HCT116 (cell line): ENCODE measurements at regions not wholly inside any gene's neighbourhood (a gene's known extent, or its start where the extent isn't known, plus 50 kb on each side); places are given as distances from the start of the nearest gene placed in this dataset.

Experiments used
- ZNF274 ChIP-seq: fragments of 200-500 bp; sonication (Bioruptor generic); IDR thresholded peaks from 2 replicates; pipeline ENCODE4 v1.6.1; 2014; ENCODE audit warnings: mild to moderate bottlenecking, low read depth, low read length, inconsistent platforms
- TF ChIP-seq, protein P1 (sequence below), 3 experiments: fragments of 200-600 bp in 1 of 3; sonication (generic) in 1 of 3; IDR thresholded peaks in 2 of 3; conservative IDR thresholded peaks in 1 of 3; 2 replicates each; pipeline ENCODE4 v1.5.1; 2012 to 2017; ENCODE audit warnings: low read depth in 2 of 3, low read length in 2 of 3, antibody characterized with exemption in 1 of 3, borderline replicate concordance in 1 of 3, control low read depth in 1 of 3, mild to moderate bottlenecking in 1 of 3, mixed read lengths in 1 of 3, mixed run types in 1 of 3, moderate library complexity in 1 of 3; ENCODE audit not compliant: insufficient read depth in 1 of 3

DNA sequence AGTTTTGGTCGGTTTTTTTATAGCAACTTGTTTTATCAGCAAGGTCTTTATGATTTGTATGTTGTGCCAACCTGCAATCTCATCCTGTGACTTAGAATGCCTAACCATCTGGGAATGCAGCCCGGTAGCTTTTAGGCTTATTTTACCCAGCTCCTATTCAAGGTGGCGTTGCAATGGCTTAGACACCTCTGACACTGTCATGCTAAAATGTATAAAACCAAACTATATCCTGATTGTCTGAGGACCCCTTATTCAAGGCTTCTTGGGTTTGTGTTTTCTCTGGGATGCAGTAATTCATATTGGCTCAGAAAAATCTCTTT is 209.0 kb upstream of the ALCAM start:
- TF ChIP-seq, protein P1, sequence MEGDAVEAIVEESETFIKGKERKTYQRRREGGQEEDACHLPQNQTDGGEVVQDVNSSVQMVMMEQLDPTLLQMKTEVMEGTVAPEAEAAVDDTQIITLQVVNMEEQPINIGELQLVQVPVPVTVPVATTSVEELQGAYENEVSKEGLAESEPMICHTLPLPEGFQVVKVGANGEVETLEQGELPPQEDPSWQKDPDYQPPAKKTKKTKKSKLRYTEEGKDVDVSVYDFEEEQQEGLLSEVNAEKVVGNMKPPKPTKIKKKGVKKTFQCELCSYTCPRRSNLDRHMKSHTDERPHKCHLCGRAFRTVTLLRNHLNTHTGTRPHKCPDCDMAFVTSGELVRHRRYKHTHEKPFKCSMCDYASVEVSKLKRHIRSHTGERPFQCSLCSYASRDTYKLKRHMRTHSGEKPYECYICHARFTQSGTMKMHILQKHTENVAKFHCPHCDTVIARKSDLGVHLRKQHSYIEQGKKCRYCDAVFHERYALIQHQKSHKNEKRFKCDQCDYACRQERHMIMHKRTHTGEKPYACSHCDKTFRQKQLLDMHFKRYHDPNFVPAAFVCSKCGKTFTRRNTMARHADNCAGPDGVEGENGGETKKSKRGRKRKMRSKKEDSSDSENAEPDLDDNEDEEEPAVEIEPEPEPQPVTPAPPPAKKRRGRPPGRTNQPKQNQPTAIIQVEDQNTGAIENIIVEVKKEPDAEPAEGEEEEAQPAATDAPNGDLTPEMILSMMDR (IDR thresholded peaks at IDR 0.05 in 2 of 3, conservative IDR thresholded peaks at IDR 0.05 in 1 of 3; ENCODE audit: borderline replicate concordance in 1 of 3, insufficient read depth in 1 of 3, low read depth in 2 of 3, low read length in 2 of 3), result no peak
- TF ChIP-seq ZNF274, result no peak
